ENCODE measurements at regions not wholly inside any gene's neighbourhood (a gene's known extent, or its start where the extent isn't known, plus 50 kb on each side); places are given as distances from the start of the nearest gene placed in this dataset.

DNA sequence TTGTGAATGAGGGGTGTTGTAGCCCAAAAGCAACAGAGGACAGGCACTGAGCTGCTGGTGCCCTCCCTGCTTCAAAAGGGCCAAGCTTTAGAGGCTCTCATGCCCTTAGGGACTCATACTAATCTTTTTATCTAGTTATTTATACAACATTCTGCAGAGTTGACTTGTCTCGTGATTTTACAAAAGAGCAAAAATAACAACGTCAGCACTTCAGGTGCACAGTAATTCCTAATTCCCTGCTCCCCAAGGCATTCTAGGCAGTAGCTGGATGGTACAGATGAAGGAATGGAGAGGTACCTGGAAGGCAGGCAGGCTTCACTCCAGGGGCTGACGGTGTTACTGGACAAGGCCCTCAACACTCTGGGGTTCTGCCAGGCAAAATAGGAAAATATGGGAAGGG, 406.7 kb upstream of the CCL2 start:
- TF ChIP-seq CTCF (IDR thresholded peaks at IDR 0.05; ENCODE audit: extremely low read depth, missing control alignments), result no peak
- DNase-seq (ENCODE audit: low spot score), result no peak

GRCh38 chr17:33854596-33854995, 400.5 kb upstream of the CCL2 start:
- no peak for DNase-seq (ENCODE audit: low spot score)
- TF ChIP-seq CTCF (IDR thresholded peaks at IDR 0.05; ENCODE audit: extremely low read depth, missing control alignments), result no peak

GRCh38 chr17:33858121-33858520, 397.0 kb upstream of the CCL2 start:
- no peak for TF ChIP-seq CTCF (IDR thresholded peaks at IDR 0.05; ENCODE audit: extremely low read depth, missing control alignments)

GRCh38 chr17:33858682-33859081, 396.4 kb upstream of the CCL2 start:
- TF ChIP-seq CTCF (IDR thresholded peaks at IDR 0.05; ENCODE audit: extremely low read depth, missing control alignments), result no peak
- DNase-seq (ENCODE audit: low spot score), result no peak

More at GRCh38 chr17:33858121-33858520, 397.0 kb upstream of the CCL2 start:
- no peak for DNase-seq (ENCODE audit: low spot score)

DNA sequence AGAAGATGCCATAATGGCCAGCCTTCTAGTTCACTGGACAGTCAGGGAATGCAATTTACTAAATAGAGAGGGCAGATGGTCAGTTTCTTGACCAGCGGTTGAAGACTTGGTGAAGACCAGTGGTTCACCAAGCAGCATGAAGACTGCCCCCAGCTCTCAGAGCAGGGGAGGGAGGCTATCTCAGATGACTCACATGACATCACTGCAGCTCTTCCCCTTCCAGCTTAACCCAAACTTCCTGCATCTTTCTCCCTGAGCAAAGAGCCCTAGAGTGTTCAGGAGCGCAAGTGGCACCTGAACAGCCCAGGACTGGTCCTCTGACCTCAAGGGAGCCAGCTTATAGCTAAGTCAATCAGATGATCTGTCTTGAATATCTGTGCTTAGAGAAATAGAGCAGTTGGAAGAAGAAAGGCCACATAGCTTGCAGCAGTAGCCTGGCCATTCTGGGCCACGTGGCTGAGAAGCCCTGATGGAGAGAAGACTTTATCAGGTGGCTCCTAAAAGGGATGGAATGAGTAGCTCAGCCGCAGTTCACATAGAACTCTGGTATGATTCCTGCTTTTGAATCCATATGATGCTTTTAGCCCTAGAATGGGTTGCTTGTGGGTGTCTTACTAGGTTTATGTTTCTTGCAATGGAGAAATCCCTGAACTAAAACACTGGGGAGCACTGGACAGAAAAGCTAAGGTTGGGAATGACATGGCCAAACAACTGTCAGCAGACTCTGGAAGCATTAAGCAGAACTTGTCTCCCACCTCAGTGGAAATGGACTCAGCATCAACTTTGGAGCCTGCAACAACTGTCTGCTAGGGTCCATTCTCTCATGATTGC, 392.1 kb upstream of the CCL2 start:
- no peak for DNase-seq (ENCODE audit: low spot score)
- TF ChIP-seq CTCF (IDR thresholded peaks at IDR 0.05; ENCODE audit: extremely low read depth, missing control alignments), result no peak

- DNase-seq (ENCODE audit: low spot score), result no peak
- TF ChIP-seq CTCF (IDR thresholded peaks at IDR 0.05; ENCODE audit: extremely low read depth, missing control alignments), result no peak
Observed at GRCh38 chr17:33864758-33865229, 390.3 kb upstream of the CCL2 start.

DNA sequence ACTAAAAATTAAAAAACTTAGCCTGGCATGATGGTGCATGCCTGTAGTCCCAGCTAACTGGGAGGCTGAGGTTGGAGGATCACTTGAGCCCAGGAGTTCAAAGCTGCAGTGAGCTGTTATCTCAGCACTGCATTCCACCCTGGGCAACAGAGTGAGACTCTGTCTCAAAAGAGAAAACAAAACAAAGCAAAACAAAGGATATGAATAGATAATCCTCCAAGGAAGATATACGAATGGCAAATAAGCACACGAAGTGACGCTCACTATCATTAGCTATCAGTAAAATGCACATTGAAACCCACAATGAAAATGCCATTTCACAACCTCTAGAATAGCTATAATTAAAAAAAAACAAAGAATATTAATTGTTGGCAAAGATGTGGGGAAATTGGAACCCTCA, 386.2 kb upstream of the CCL2 start:
- DNase-seq (ENCODE audit: low spot score), result no peak
- TF ChIP-seq CTCF (IDR thresholded peaks at IDR 0.05; ENCODE audit: extremely low read depth, missing control alignments), result no peak
